ENCODE measurements at regions not wholly inside any gene's neighbourhood (a gene's known extent, or its start where the extent isn't known, plus 50 kb on each side); places are given as distances from the start of the nearest gene placed in this dataset.
"Not testable (repeated sequence)": the region's sequence is repeated elsewhere in the genome, so short reads cannot be mapped to it uniquely, and the experiment has no call there.

- not testable (repeated sequence) for TF ChIP-seq REST (IDR thresholded peaks at IDR 0.05; ENCODE audit: low read depth, low read length); CTCF (IDR thresholded peaks at IDR 0.05); ELF1 (IDR thresholded peaks at IDR 0.05); RFX5 (IDR thresholded peaks at IDR 0.05; ENCODE audit: low read length); FOXJ3 (CRISPR knock-in tag; IDR thresholded peaks at IDR 0.05); POLR2AphosphoS5 (IDR thresholded peaks at IDR 0.05; ENCODE audit: low read depth, low read length); FOXM1 (IDR thresholded peaks at IDR 0.05; ENCODE audit: low read depth); ZBTB33 (IDR thresholded peaks at IDR 0.05; ENCODE audit: borderline replicate concordance, low read depth)
These were observed 1600.0 kb upstream of the NUDT12 start for GRCh38 chr5:105162557-105162956.
